Astrocyte (in vitro differentiated cells and primary cell): ENCODE measurements at regions not wholly inside any gene's neighbourhood (a gene's known extent, or its start where the extent isn't known, plus 50 kb on each side); places are given as distances from the start of the nearest gene placed in this dataset.

Source experiments
- DNase-seq: peaks from one replicate; pipeline ENCODE4 v3.0.0-alpha.2; 2010; ENCODE audit warnings: low read depth
- FAIRE-seq: peaks from 2 replicates; lab custom pipeline; 2011; peaks lifted over from hg19 to GRCh38; lab: Jason Lieb, UNC
- H2AFZ ChIP-seq: 2 replicates; pipeline ENCODE4 v1.6.0; 2012; ENCODE audit warnings: low read depth, low read length, inconsistent platforms
- H3K27ac ChIP-seq: 2 replicates; pipeline ENCODE4 v1.5.1; 2011; ENCODE audit warnings: low read depth, low read length, inconsistent platforms
- H3K27me3 ChIP-seq: 2 replicates; pipeline ENCODE4 v1.6.0; 2011; ENCODE audit warnings: low read length, inconsistent platforms; ENCODE audit not compliant: insufficient read depth
- H3K36me3 ChIP-seq: 2 replicates; pipeline ENCODE4 v1.5.1; 2011; ENCODE audit warnings: low read length, inconsistent platforms; ENCODE audit not compliant: insufficient read depth
- H3K4me1 ChIP-seq: 2 replicates; pipeline ENCODE4 v1.5.1; 2011; ENCODE audit warnings: low read length, inconsistent platforms; ENCODE audit not compliant: insufficient read depth
- H3K4me2 ChIP-seq: 2 replicates; pipeline ENCODE4 v1.6.0; 2012; ENCODE audit warnings: low read length, inconsistent platforms
- H3K4me3 ChIP-seq: 2 replicates; pipeline ENCODE4 v1.5.1; 2011; ENCODE audit warnings: low read depth, mild to moderate bottlenecking, low read length, inconsistent platforms; ENCODE audit not compliant: insufficient read depth
- H3K79me2 ChIP-seq: 2 replicates; pipeline ENCODE4 v1.6.0; 2012; ENCODE audit warnings: mild to moderate bottlenecking, low read length, inconsistent platforms; ENCODE audit not compliant: insufficient read depth
- H3K9ac ChIP-seq: 2 replicates; pipeline ENCODE4 v1.6.0; 2012; ENCODE audit warnings: mild to moderate bottlenecking, low read length, inconsistent platforms
- H3K9me3 ChIP-seq: 2 replicates; pipeline ENCODE4 v1.5.1; 2012; ENCODE audit warnings: low read depth, mild to moderate bottlenecking, low read length, inconsistent platforms; ENCODE audit not compliant: insufficient read depth
- H4K20me1 ChIP-seq: 2 replicates; pipeline ENCODE4 v1.6.0; 2012; ENCODE audit warnings: low read length, inconsistent platforms; ENCODE audit not compliant: insufficient read depth
- H3K27ac Mint-ChIP-seq: one replicate; pipeline ENCODE4 v1.8.0; 2021; ENCODE audit warnings: mild to moderate bottlenecking, mixed read lengths; ENCODE audit not compliant: unreplicated experiment
- H3K27me3 Mint-ChIP-seq: one replicate; pipeline ENCODE4 v1.8.0; 2021; ENCODE audit warnings: low read depth, mixed read lengths; ENCODE audit not compliant: unreplicated experiment
- H3K36me3 Mint-ChIP-seq: one replicate; pipeline ENCODE4 v1.8.0; 2021; ENCODE audit warnings: low read depth, mixed read lengths; ENCODE audit not compliant: unreplicated experiment
- H3K4me1 Mint-ChIP-seq: one replicate; pipeline ENCODE4 v1.8.0; 2021; ENCODE audit warnings: low read depth, mixed read lengths; ENCODE audit not compliant: unreplicated experiment
- H3K4me3 Mint-ChIP-seq: one replicate; pipeline ENCODE4 v1.8.0; 2021; ENCODE audit warnings: mild to moderate bottlenecking, moderate library complexity, mixed read lengths; ENCODE audit not compliant: unreplicated experiment
- H3K9me3 Mint-ChIP-seq: one replicate; pipeline ENCODE4 v1.8.0; 2021; ENCODE audit warnings: mild to moderate bottlenecking, mixed read lengths; ENCODE audit not compliant: unreplicated experiment
- EZH2 ChIP-seq: IDR thresholded peaks from 2 replicates; pipeline ENCODE4 v1.6.1; 2012; ENCODE audit warnings: mild to moderate bottlenecking, low read length, inconsistent platforms; ENCODE audit not compliant: insufficient read depth
- TF ChIP-seq, protein P1 (sequence below): IDR thresholded peaks from 2 replicates; pipeline ENCODE4 v1.5.1; 2011; ENCODE audit warnings: low read depth, mild to moderate bottlenecking, inconsistent platforms, low read length, moderate library complexity; ENCODE audit not compliant: insufficient read depth

- Mint-ChIP-seq H3K4me3 (no peak overlapping the region), H3K36me3 (no peaks in the 10 kb centered on the region), H3K9me3 (no peaks in the 10 kb centered on the region), H3K4me1 (no peaks in the 10 kb centered on the region), H3K27ac (no peak overlapping the region), H3K27me3 (no peaks in the 10 kb centered on the region)
- Histone ChIP-seq H2AFZ (no peak overlapping the region), H3K79me2 (no peaks in the 10 kb centered on the region), H3K36me3 (no peaks in the 10 kb centered on the region), H3K4me3 (no peak overlapping the region), H3K27me3 (no peaks in the 10 kb centered on the region), H3K4me2 (no peak overlapping the region), H3K9me3 (no peaks in the 10 kb centered on the region), H3K27ac (no peak overlapping the region), H3K4me1 (no peaks in the 10 kb centered on the region), H4K20me1 (no peaks in the 10 kb centered on the region), H3K9ac (no peak overlapping the region)
- no peak for DNase-seq
- TF ChIP-seq, protein P1, sequence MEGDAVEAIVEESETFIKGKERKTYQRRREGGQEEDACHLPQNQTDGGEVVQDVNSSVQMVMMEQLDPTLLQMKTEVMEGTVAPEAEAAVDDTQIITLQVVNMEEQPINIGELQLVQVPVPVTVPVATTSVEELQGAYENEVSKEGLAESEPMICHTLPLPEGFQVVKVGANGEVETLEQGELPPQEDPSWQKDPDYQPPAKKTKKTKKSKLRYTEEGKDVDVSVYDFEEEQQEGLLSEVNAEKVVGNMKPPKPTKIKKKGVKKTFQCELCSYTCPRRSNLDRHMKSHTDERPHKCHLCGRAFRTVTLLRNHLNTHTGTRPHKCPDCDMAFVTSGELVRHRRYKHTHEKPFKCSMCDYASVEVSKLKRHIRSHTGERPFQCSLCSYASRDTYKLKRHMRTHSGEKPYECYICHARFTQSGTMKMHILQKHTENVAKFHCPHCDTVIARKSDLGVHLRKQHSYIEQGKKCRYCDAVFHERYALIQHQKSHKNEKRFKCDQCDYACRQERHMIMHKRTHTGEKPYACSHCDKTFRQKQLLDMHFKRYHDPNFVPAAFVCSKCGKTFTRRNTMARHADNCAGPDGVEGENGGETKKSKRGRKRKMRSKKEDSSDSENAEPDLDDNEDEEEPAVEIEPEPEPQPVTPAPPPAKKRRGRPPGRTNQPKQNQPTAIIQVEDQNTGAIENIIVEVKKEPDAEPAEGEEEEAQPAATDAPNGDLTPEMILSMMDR, result no peak
- TF ChIP-seq EZH2, result no peak
- no peak for FAIRE-seq
Observed at GRCh38 chr2:186201371-186201770, 284.7 kb upstream of the ZC3H15 start.

GRCh38 chr2:186205254-186205911, 280.7 kb upstream of the ZC3H15 start:
- H3K9ac ChIP-seq, result no peak overlapping the region
- no peak overlapping the region for H3K4me2 ChIP-seq
- H2AFZ ChIP-seq, result no peak overlapping the region
- H3K9me3 ChIP-seq, result no peaks in the 10 kb centered on the region
- no peaks in the 10 kb centered on the region for H3K79me2 ChIP-seq
- H3K27ac Mint-ChIP-seq, result no peak overlapping the region
- no peak overlapping the region for H3K4me3 Mint-ChIP-seq
- H3K27ac ChIP-seq, result no peak overlapping the region
- H3K36me3 ChIP-seq, result no peaks in the 10 kb centered on the region
- H4K20me1 ChIP-seq, result no peaks in the 10 kb centered on the region
- H3K4me1 ChIP-seq, result no peaks in the 10 kb centered on the region
- H3K4me3 ChIP-seq, result no peak overlapping the region
- H3K36me3 Mint-ChIP-seq, result no peaks in the 10 kb centered on the region
- H3K27me3 ChIP-seq, result no peaks in the 10 kb centered on the region
- DNase-seq, result no peak
- H3K4me1 Mint-ChIP-seq, result no peaks in the 10 kb centered on the region
- TF ChIP-seq EZH2, result no peak
- TF ChIP-seq, protein P1, result no peak
- no peaks in the 10 kb centered on the region for H3K9me3 Mint-ChIP-seq
- no peak for FAIRE-seq
- no peaks in the 10 kb centered on the region for H3K27me3 Mint-ChIP-seq

DNA sequence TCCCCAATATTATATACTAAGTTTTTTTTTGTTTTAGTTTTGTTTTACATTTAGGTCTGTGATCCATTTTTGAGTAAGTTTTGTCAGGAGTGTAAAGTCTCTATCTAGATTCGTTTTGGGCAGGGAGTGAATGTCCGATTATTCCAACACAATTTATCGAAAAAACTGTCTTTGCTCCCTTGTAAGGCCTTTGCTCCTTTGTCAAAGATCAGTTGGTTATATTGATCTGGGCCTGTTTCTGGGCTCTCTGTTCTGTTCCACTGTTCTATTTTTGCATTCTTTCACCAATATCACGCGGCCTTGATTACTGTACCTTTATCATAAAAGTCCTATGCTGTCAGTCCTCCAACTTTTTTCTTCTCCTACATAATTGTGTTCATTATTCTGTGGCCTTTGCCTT, 276.5 kb upstream of the ZC3H15 start:
- H3K79me2 ChIP-seq, result no peaks in the 10 kb centered on the region
- no peaks in the 10 kb centered on the region for H3K4me1 ChIP-seq
- H3K9me3 Mint-ChIP-seq, result no peaks in the 10 kb centered on the region
- H4K20me1 ChIP-seq, result no peaks in the 10 kb centered on the region
- no peaks in the 10 kb centered on the region for H3K9me3 ChIP-seq
- H3K27ac ChIP-seq, result no peak overlapping the region
- no peak overlapping the region for H3K27ac Mint-ChIP-seq
- FAIRE-seq (no peak), DNase-seq (no peak)
- no peak overlapping the region for H3K4me2 ChIP-seq
- no peak overlapping the region for H3K4me3 ChIP-seq
- no peak overlapping the region for H2AFZ ChIP-seq
- H3K27me3 Mint-ChIP-seq, result no peaks in the 10 kb centered on the region
- H3K4me3 Mint-ChIP-seq, result no peak overlapping the region
- no peaks in the 10 kb centered on the region for H3K27me3 ChIP-seq
- H3K9ac ChIP-seq, result no peak overlapping the region
- H3K36me3 ChIP-seq, result no peaks in the 10 kb centered on the region
- TF ChIP-seq, protein P1, result no peak
- TF ChIP-seq EZH2, result no peak
- H3K36me3 Mint-ChIP-seq, result no peaks in the 10 kb centered on the region
- H3K4me1 Mint-ChIP-seq, result no peaks in the 10 kb centered on the region
